Astrocyte (in vitro differentiated cells and primary cell): ENCODE measurements at regions not wholly inside any gene's neighbourhood (a gene's known extent, or its start where the extent isn't known, plus 50 kb on each side); places are given as distances from the start of the nearest gene placed in this dataset.

Experiments
- DNase-seq: peaks from one replicate; pipeline ENCODE4 v3.0.0-alpha.2; 2010; ENCODE audit warnings: low read depth
- FAIRE-seq: peaks from 2 replicates; lab custom pipeline; 2011; peaks lifted over from hg19 to GRCh38; lab: Jason Lieb, UNC
- H2AFZ ChIP-seq: 2 replicates; pipeline ENCODE4 v1.6.0; 2012; ENCODE audit warnings: low read depth, low read length, inconsistent platforms
- H3K27ac ChIP-seq: 2 replicates; pipeline ENCODE4 v1.5.1; 2011; ENCODE audit warnings: low read depth, low read length, inconsistent platforms
- H3K27me3 ChIP-seq: 2 replicates; pipeline ENCODE4 v1.6.0; 2011; ENCODE audit warnings: low read length, inconsistent platforms; ENCODE audit not compliant: insufficient read depth
- H3K36me3 ChIP-seq: 2 replicates; pipeline ENCODE4 v1.5.1; 2011; ENCODE audit warnings: low read length, inconsistent platforms; ENCODE audit not compliant: insufficient read depth
- H3K4me1 ChIP-seq: 2 replicates; pipeline ENCODE4 v1.5.1; 2011; ENCODE audit warnings: low read length, inconsistent platforms; ENCODE audit not compliant: insufficient read depth
- H3K4me2 ChIP-seq: 2 replicates; pipeline ENCODE4 v1.6.0; 2012; ENCODE audit warnings: low read length, inconsistent platforms
- H3K4me3 ChIP-seq: 2 replicates; pipeline ENCODE4 v1.5.1; 2011; ENCODE audit warnings: low read depth, mild to moderate bottlenecking, low read length, inconsistent platforms; ENCODE audit not compliant: insufficient read depth
- H3K79me2 ChIP-seq: 2 replicates; pipeline ENCODE4 v1.6.0; 2012; ENCODE audit warnings: mild to moderate bottlenecking, low read length, inconsistent platforms; ENCODE audit not compliant: insufficient read depth
- H3K9ac ChIP-seq: 2 replicates; pipeline ENCODE4 v1.6.0; 2012; ENCODE audit warnings: mild to moderate bottlenecking, low read length, inconsistent platforms
- H3K9me3 ChIP-seq: 2 replicates; pipeline ENCODE4 v1.5.1; 2012; ENCODE audit warnings: low read depth, mild to moderate bottlenecking, low read length, inconsistent platforms; ENCODE audit not compliant: insufficient read depth
- H4K20me1 ChIP-seq: 2 replicates; pipeline ENCODE4 v1.6.0; 2012; ENCODE audit warnings: low read length, inconsistent platforms; ENCODE audit not compliant: insufficient read depth
- H3K27ac Mint-ChIP-seq: one replicate; pipeline ENCODE4 v1.8.0; 2021; ENCODE audit warnings: mild to moderate bottlenecking, mixed read lengths; ENCODE audit not compliant: unreplicated experiment
- H3K27me3 Mint-ChIP-seq: one replicate; pipeline ENCODE4 v1.8.0; 2021; ENCODE audit warnings: low read depth, mixed read lengths; ENCODE audit not compliant: unreplicated experiment
- H3K36me3 Mint-ChIP-seq: one replicate; pipeline ENCODE4 v1.8.0; 2021; ENCODE audit warnings: low read depth, mixed read lengths; ENCODE audit not compliant: unreplicated experiment
- H3K4me1 Mint-ChIP-seq: one replicate; pipeline ENCODE4 v1.8.0; 2021; ENCODE audit warnings: low read depth, mixed read lengths; ENCODE audit not compliant: unreplicated experiment
- H3K4me3 Mint-ChIP-seq: one replicate; pipeline ENCODE4 v1.8.0; 2021; ENCODE audit warnings: mild to moderate bottlenecking, moderate library complexity, mixed read lengths; ENCODE audit not compliant: unreplicated experiment
- H3K9me3 Mint-ChIP-seq: one replicate; pipeline ENCODE4 v1.8.0; 2021; ENCODE audit warnings: mild to moderate bottlenecking, mixed read lengths; ENCODE audit not compliant: unreplicated experiment
- EZH2 ChIP-seq: IDR thresholded peaks from 2 replicates; pipeline ENCODE4 v1.6.1; 2012; ENCODE audit warnings: mild to moderate bottlenecking, low read length, inconsistent platforms; ENCODE audit not compliant: insufficient read depth
- TF ChIP-seq, protein P1 (sequence below): IDR thresholded peaks from 2 replicates; pipeline ENCODE4 v1.5.1; 2011; ENCODE audit warnings: low read depth, mild to moderate bottlenecking, inconsistent platforms, low read length, moderate library complexity; ENCODE audit not compliant: insufficient read depth

DNA sequence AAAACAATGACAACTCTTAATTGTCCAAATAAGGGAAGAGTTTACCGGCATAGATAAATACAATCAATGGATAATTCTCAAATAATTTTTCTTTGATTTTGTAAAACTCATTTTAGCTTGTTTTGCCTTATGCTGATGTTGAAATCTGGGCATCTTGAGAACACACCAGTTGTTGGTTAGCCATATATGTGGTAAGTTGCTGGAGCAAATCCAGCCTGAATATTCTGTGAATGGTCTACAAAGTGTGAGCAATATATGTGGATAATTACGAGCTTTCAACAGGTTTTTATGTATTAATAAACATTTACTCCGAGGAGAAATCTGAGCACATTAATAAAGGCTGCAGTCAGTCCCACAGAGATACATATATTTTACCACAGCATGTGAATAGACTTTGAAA lies 423.6 kb downstream of the BCKDHB start:
- H3K4me1 Mint-ChIP-seq = peaks cover 7% of the 10 kb centered on the region
- H3K9me3 Mint-ChIP-seq = peaks cover 2% of the 10 kb centered on the region
- FAIRE-seq = no peak

DNA sequence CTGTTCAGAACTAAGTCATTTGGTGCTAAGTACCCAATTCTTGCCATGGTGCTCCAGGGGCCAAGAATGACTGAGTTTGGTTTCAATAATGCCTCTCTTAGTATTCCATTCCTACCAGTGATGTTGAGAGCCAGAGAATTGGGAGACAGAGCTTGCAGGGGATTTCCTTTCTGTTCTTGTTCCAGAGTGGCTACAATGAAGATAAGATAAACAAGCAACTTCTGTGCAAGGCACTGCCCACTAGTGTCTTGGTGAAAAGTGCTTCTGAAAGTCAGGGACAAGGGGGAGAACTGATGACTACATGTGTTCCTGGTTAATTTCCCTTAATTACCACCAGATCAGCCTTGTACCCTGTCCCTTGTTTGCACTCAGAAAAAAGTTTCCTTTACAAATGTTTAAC lies 421.6 kb downstream of the BCKDHB start:
- Histone ChIP-seq H3K36me3 (no peaks in the 10 kb centered on the region), H3K9me3 (no peaks in the 10 kb centered on the region), H3K79me2 (no peaks in the 10 kb centered on the region), H3K4me3 (no peak overlapping the region), H3K27me3 (no peaks in the 10 kb centered on the region), H3K4me2 (no peak overlapping the region), H4K20me1 (no peaks in the 10 kb centered on the region), H3K9ac (no peak overlapping the region), H2AFZ (no peak overlapping the region), H3K27ac (no peak overlapping the region), H3K4me1 (peaks cover 6% of the 10 kb centered on the region)
- TF ChIP-seq, protein P1, sequence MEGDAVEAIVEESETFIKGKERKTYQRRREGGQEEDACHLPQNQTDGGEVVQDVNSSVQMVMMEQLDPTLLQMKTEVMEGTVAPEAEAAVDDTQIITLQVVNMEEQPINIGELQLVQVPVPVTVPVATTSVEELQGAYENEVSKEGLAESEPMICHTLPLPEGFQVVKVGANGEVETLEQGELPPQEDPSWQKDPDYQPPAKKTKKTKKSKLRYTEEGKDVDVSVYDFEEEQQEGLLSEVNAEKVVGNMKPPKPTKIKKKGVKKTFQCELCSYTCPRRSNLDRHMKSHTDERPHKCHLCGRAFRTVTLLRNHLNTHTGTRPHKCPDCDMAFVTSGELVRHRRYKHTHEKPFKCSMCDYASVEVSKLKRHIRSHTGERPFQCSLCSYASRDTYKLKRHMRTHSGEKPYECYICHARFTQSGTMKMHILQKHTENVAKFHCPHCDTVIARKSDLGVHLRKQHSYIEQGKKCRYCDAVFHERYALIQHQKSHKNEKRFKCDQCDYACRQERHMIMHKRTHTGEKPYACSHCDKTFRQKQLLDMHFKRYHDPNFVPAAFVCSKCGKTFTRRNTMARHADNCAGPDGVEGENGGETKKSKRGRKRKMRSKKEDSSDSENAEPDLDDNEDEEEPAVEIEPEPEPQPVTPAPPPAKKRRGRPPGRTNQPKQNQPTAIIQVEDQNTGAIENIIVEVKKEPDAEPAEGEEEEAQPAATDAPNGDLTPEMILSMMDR = no peak
- H3K4me3 Mint-ChIP-seq = no peak overlapping the region
- no peak for DNase-seq
- peak; percentile 47 for FAIRE-seq
- H3K36me3 Mint-ChIP-seq = no peaks in the 10 kb centered on the region
- peaks cover 13% of the 10 kb centered on the region for H3K4me1 Mint-ChIP-seq
- no peaks in the 10 kb centered on the region for H3K27me3 Mint-ChIP-seq
- H3K27ac Mint-ChIP-seq = no peak overlapping the region
- H3K9me3 Mint-ChIP-seq = peaks cover 2% of the 10 kb centered on the region

More for the DNA sequence above, 423.6 kb downstream of the BCKDHB start:
- Mint-ChIP-seq H3K36me3 (no peaks in the 10 kb centered on the region), H3K27ac (no peak overlapping the region), H3K27me3 (no peaks in the 10 kb centered on the region), H3K4me3 (no peak overlapping the region)
- Histone ChIP-seq H2AFZ (no peak overlapping the region), H3K4me3 (no peak overlapping the region), H3K9me3 (no peaks in the 10 kb centered on the region), H3K36me3 (no peaks in the 10 kb centered on the region), H3K4me2 (no peak overlapping the region), H3K27me3 (no peaks in the 10 kb centered on the region), H4K20me1 (no peaks in the 10 kb centered on the region), H3K79me2 (no peaks in the 10 kb centered on the region), H3K9ac (no peak overlapping the region), H3K4me1 (no peaks in the 10 kb centered on the region), H3K27ac (no peak overlapping the region)
- TF ChIP-seq, protein P1 = no peak
- no peak for TF ChIP-seq EZH2
- DNase-seq = no peak

DNA sequence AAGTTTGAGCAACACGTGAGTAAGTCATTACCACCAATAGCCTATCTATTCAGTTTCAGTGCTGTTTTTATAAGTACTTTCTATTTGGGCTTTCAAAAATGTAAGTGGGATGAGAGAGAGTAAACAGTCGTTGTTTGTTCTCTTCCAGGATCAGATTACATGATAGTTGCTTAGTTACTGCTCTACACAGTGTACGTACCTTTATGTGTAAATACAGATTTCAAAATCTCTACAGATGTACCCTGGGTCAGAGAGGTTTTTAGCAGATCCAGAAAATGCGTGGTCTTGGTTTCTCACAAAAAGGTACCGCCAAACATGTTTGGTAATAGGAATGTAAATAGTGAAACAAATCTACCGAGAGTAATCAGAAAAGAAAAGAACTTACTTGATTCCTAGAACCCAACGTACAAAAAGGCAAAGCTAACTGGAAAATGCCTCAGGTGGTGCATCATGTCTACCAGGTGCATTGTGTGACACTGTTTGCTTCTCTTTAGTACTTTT lies 421.1 kb downstream of the BCKDHB start:
- Mint-ChIP-seq H3K27ac (no peak overlapping the region), H3K36me3 (no peaks in the 10 kb centered on the region), H3K4me3 (no peak overlapping the region), H3K4me1 (peaks cover 13% of the 10 kb centered on the region), H3K27me3 (no peaks in the 10 kb centered on the region), H3K9me3 (peaks cover 2% of the 10 kb centered on the region)
- H3K9me3 ChIP-seq = no peaks in the 10 kb centered on the region
- H3K4me1 ChIP-seq = peaks cover 11% of the 10 kb centered on the region
- no peak overlapping the region for H3K27ac ChIP-seq
- H4K20me1 ChIP-seq = no peaks in the 10 kb centered on the region
- no peak overlapping the region for H3K4me2 ChIP-seq
- TF ChIP-seq, protein P1 = no peak
- no peak for TF ChIP-seq EZH2
- H3K27me3 ChIP-seq = no peaks in the 10 kb centered on the region
- no peak overlapping the region for H3K9ac ChIP-seq
- FAIRE-seq (peak; percentile 13), DNase-seq (no peak)
- H2AFZ ChIP-seq = no peak overlapping the region
- H3K36me3 ChIP-seq = no peaks in the 10 kb centered on the region
- H3K4me3 ChIP-seq = no peak overlapping the region
- no peaks in the 10 kb centered on the region for H3K79me2 ChIP-seq
